GM12878 (cell line): ENCODE measurements at regions not wholly inside any gene's neighbourhood (a gene's known extent, or its start where the extent isn't known, plus 50 kb on each side); places are given as distances from the start of the nearest gene placed in this dataset.

Source experiments
- EP300 ChIP-seq, 2 experiments: fragments of 150-350 bp in 1 of 2; IDR thresholded peaks; 2 replicates each; pipeline ENCODE4 v1.6.1; 2011 to 2012; ENCODE audit warnings: low read depth in 2 of 2, low read length in 2 of 2, borderline replicate concordance in 1 of 2, improper control_type of control experiment in 1 of 2, inconsistent platforms in 1 of 2; ENCODE audit not compliant: control insufficient read depth in 1 of 2
- JUNB ChIP-seq: IDR thresholded peaks from 2 replicates; pipeline ENCODE4 v1.6.1; 2016; ENCODE audit warnings: antibody characterized with exemption, mild to moderate bottlenecking
- POLR2A ChIP-seq: IDR thresholded peaks from 2 replicates; pipeline ENCODE4 v1.6.1; 2011; ENCODE audit warnings: low read depth, mild to moderate bottlenecking, low read length
- RFX5 ChIP-seq: IDR thresholded peaks from 2 replicates; pipeline ENCODE4 v1.6.1; 2011; ENCODE audit warnings: low read depth, low read length, improper control_type of control experiment
- TCF12 ChIP-seq: IDR thresholded peaks from 2 replicates; pipeline ENCODE4 v1.6.1; 2011; ENCODE audit warnings: low read depth, mild to moderate bottlenecking, low read length
- TF ChIP-seq, protein P1 (sequence below), 3 experiments: IDR thresholded peaks in 2 of 3; conservative IDR thresholded peaks in 1 of 3; 2 replicates each; pipeline ENCODE4 v1.5.1; 2011; ENCODE audit warnings: low read depth in 3 of 3, low read length in 3 of 3, mild to moderate bottlenecking in 3 of 3, control low read depth in 2 of 3, moderate library complexity in 2 of 3, inconsistent platforms in 1 of 3, mixed read lengths in 1 of 3; ENCODE audit not compliant: control insufficient read depth in 2 of 3, insufficient read depth in 1 of 3; ENCODE audit errors: extremely low read depth in 1 of 3

GRCh38 chr1:181417915-181418314, 65.4 kb upstream of the CACNA1E start:
- TF ChIP-seq RFX5, result no peak
- TF ChIP-seq, protein P1, sequence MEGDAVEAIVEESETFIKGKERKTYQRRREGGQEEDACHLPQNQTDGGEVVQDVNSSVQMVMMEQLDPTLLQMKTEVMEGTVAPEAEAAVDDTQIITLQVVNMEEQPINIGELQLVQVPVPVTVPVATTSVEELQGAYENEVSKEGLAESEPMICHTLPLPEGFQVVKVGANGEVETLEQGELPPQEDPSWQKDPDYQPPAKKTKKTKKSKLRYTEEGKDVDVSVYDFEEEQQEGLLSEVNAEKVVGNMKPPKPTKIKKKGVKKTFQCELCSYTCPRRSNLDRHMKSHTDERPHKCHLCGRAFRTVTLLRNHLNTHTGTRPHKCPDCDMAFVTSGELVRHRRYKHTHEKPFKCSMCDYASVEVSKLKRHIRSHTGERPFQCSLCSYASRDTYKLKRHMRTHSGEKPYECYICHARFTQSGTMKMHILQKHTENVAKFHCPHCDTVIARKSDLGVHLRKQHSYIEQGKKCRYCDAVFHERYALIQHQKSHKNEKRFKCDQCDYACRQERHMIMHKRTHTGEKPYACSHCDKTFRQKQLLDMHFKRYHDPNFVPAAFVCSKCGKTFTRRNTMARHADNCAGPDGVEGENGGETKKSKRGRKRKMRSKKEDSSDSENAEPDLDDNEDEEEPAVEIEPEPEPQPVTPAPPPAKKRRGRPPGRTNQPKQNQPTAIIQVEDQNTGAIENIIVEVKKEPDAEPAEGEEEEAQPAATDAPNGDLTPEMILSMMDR (IDR thresholded peaks at IDR 0.05 in 2 of 3, conservative IDR thresholded peaks at IDR 0.05 in 1 of 3; ENCODE audit: control insufficient read depth in 2 of 3, extremely low read depth in 1 of 3, insufficient read depth in 1 of 3, low read depth in 3 of 3, low read length in 3 of 3), result no peak
- no peak for TF ChIP-seq POLR2A
- TF ChIP-seq JUNB, result no peak
- TF ChIP-seq TCF12, result no peak
- no peak for TF ChIP-seq EP300 (IDR thresholded peaks at IDR 0.05; ENCODE audit: borderline replicate concordance in 1 of 2, control insufficient read depth in 1 of 2, low read depth in 2 of 2, low read length in 2 of 2)
